Stimulated activated CD4-positive, alpha-beta T cell treated with anti-CD3 and anti-CD28 coated beads, Interleukin-1b, Interleukin-23, amount 100 ng/mL, for 4 hours (primary cell): ENCODE measurements at regions not wholly inside any gene's neighbourhood (a gene's known extent, or its start where the extent isn't known, plus 50 kb on each side); places are given as distances from the start of the nearest gene placed in this dataset.
"Not testable (repeated sequence)": the region's sequence is repeated elsewhere in the genome, so short reads cannot be mapped to it uniquely, and the experiment has no call there.

Experiments used
- DNase-seq, 2 donors: peaks; one replicate each; pipeline ENCODE4 v3.0.0-alpha.2; 2020; ENCODE audit warnings: low read depth in 2 of 2

DNA sequence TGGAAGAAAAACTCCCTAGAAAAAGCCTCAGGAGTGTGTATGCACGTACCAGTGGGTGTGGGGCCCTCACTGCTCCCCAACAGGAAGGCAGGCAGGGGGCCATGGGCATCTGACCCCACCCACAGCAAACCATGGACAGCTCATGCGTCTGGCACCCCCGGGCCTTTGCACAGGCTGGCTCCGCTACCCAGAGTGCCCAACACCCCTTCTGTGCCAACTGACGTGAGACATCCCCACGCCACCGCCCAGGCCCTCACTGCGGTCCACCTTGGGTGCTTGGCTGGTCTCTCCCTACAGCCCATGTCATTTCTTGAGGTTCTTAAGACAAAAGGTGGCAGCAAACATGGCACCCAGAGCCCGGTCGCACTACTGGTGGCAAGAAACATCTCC, 91.4 kb downstream of the NCOR2 start:
- DNase-seq = no peak

DNA sequence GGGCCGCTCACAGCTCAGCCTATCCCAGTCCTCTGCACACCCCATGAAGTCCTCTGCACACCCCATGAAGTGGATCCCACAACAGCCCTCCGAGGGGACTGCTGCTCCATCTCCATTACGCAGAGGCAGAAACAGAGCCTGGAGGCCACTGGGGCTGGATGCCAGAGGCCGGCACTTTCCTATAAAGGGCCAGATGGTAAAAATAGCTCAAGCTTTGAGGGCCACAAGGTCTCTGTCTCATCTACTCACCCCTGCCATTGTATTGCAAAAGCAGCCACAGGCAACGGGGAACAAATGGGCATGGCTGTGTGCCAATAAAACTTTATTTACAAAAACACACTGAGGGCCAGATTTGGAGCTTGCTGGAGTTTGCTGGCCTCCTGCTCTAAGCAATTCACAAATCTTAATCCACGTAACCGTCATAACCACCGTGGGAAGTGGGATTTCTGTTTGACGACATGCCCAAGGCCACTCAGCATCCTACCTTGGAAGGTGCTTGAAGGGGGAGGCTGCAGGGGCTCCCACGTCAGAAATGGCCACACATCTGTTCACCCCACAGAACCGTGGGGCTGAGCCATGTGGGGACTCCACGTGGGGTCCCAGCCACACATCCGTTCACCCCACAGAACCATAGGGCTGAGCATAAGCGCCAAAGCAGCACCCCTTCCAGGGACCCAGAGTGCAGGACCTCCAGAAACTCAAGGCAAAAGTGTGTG, 92.0 kb downstream of the NCOR2 start:
- DNase-seq = no peak

DNA sequence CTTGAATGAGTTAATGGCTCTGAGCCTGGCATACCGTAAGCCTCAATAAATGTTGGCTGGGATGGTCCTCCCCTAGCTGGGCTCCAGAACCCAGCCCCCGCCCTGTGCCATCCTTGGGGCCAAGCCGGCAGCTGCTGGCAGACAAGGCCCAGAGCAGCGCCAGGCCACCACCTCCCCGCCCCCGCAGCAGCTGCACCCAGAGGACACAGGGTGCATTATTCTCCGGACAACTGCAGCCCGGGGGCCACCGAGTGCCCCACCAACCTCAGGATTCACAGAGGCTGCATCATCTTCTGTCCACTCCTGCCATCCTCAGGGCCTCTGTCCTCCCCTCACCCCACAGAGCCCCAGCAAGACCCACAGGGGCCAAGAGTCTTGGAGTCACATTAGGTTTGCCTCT, 92.7 kb downstream of the NCOR2 start:
- DNase-seq = no peak

DNA sequence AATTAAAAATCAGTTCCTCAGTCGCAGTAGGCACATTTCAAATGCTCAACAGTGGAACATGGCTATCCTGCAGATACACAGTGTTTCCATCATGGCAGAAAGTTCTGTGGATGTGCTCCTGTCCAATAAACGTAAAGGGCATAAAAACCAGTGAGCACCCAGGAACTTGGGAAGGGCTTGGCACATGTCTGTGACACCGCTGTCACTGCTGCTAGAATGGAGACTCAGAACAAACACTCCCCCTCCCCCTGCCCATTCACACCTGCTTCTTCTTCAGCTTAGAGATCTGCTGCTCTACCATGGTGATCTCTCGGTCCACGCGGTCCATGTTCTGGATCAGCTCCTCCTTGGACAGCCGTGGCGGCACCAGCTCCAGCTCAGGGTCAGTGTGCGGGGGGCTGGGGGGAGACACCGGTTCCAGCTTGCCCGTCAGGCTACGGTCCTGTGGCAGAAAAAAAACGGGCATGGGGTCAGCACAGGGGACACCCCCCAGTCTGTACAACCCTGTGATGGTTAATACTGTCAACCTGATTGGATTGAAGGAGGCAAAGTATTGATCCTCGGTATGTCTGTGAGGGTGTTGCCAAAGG, 94.6 kb downstream of the NCOR2 start:
- DNase-seq = no peak

DNA sequence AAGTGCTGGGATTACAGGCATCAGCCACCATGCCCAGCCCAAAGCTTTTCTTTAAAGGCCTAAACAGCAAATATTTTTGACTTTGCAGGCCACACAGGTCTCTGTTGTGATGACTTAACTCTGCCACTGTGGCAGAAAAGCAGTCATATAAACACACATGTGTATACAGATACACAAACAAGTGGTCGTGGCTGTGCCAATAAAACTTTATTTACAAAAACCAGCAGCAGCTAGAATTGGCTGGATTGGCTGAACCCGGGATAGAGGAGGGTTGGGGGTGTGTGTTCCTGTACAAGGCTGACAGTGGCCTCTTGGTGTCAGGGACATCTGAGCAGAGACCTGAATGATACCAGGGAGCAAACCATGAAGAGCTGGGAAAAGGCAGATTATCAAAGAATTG, 95.6 kb downstream of the NCOR2 start:
- no peak for DNase-seq

DNA sequence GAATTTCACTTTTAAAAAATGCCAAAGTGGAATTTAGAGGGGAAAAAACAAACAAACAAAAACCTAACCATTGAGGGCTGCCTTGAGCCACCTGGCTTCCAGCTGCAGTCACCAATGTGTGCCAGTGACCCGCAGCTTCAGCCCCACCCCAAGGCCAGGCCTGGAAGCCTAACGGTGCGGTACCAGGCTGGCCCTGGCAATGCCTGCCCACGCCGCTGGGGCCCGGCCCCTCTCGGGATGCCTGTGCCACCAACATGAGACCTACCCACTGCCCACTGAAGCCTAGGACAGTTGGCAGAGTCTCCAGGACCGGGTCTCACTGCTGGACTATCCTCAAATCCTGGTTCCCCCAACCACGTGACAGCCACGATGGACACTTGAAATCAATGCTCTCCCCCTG, 96.6 kb downstream of the NCOR2 start:
- no peak for DNase-seq

DNA sequence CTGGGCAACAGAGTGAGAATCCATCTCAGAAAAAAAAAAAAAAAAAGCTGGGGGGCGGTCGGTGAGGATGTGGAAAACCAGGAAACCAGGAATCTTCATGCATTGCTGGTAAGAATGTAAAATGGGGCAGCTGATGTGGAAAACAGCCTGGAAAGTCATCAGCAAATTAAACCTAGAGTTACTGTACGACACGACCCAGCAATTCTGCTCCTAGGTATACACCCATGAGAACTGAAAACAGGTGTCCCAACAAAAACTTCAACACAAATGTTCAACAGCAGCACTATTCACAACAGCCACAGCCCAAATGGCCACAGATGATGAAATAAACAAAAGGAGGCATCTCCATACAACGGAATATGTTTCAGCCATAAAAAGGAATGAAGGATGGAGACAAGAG, 97.3 kb downstream of the NCOR2 start:
- no peak for DNase-seq

DNA sequence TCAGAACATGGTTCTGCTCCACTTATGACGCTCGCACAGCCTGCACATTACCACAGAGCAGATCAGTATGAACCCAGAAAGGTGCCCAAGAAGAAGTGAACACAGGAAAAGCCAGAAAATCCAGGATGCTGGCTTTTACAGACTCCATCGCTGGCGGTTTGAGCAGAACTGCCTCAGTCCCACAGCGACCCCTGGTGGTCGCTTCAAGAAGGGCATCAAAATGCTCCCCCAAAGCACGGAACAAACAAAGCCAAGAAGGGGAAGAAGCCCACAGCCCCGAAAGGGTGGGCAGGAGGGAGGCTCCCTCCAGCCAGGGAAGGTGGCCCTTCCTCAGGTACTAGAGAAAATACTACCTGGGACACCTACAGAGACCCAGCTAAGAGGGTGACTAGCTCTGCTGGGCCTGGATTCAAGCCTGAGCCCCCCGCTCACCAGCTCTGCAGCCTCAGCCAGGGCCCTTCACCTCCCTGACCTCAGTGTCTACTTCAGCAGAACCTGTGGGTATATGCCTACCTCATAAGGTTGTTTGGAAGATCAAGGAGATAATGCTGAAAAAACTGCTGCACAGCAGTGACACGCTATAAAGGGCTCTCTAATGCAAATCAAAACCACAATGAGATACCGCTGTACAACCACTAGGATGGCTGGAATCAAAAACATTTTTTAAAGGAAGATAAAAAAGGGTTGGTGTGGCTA, 98.1 kb downstream of the NCOR2 start:
- DNase-seq = no peak

DNA sequence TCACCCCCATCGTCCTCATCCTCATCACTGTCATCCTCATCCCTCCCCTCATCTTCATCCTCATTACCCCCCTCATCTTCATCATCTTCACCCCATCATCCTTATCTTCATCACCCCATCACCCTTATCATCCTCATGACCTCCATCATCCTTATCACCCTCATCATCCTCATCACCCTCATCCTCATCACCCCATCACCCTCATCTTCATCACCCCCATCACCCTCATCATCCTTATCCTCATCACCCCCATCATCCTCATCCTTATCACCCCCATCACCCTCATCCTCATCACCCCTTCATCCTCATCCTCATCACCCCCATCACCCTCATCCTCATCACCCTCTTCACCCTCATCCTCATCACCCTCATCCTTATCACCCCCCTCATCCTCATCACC, 99.9 kb downstream of the NCOR2 start:
- DNase-seq = not testable (repeated sequence)

DNA sequence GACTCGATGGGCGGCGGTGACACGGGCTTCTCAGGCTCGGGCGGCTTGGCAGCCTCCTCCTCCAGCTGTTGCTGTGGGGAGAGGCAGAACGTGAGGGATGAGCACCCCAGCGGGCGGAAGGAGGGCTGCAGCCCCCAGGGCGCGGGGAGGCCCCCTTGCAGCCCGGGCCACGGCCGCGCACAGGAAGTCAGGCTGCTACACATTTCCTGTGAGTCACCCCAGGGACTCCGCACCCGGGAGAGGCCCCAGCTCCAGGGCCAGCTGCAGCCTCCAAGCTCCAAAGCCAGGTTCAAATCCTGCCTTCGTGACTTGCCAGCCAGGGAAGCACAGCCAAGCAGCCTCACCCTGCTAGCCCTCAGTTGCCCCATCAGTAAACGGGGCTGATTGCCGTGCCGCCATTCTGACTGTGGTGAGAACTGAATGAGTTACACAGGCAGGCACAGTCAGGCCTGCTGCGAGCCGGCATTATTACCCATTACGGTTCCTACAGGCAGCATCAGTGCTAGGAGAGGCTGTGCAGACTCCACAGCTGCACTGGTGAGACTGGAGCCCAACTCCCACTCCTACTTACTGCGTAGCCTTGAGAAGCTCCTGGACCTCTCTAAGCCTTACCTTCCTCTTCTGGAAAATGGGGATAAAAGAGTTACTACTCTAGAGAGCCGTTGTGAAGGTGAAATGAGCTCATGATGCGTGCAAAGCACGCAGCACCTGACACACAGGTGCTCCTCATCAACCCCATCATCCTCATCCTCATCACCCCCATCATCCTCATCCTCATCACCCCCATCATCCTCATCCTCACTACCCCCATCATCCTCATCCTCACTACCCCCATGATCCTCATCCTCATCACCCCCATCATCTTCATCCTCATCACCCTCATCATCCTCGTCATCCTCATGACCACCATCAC, 100.9 kb downstream of the NCOR2 start:
- DNase-seq = peak; percentile 76 to 79

DNA sequence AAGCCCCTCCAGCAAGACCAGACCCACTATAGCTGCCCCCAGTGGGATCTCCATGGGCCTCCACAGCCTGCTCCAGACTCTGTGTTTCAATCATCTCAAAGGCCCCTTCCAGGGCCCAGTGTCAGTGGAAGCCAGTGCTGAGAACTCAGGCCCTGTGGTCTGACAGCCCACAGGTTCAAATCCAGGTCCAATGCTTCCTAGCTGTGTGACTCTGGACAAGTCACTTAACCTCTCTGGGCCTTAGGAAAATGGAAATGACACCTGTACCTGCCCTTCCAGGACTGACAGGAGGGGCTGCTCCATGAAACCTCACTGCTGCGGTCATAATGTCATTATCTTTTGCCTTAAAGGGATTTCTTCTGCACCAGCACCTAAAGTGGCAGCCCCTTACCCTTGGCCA, 101.9 kb downstream of the NCOR2 start:
- no peak for DNase-seq

DNA sequence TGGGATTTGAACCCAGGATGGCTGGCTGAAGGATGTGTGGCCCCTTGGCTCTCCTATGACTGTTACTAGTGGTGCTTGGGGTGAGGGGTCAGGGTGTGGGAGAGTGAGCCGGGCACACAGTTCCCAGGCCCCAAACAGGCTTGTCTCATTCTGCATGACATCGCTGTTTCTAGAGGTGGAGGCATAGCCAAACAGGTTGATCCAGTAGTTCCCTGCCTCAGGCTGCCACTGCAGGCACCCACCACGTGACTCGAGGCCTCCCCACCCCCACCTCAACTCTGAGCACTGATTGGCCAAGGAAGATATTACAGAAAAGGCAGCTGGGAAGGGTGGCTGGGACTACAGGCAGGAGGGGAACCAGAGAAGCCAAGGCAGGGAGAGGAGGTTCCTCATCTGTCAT, 102.6 kb downstream of the NCOR2 start:
- DNase-seq = no peak

DNA sequence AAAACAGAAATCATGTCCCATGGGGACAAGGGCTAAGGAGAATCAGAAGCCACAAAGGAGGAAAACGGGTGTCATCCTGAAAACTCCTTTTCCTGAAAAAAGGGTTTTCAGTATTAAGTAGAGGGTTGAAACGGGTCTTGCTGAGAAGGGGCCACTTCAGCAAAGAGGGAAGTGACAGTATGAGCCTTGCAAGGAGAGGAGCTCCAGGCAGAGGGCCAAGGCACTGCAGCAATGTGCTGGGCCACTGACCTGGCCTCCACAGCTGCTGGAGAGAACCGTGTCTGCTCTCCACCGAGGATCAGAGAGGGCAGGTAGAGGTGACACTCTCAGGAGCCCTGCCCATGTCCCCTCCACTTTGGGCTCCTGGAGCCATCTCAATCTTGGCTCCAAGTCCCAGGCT, 103.3 kb downstream of the NCOR2 start:
- no peak for DNase-seq

DNA sequence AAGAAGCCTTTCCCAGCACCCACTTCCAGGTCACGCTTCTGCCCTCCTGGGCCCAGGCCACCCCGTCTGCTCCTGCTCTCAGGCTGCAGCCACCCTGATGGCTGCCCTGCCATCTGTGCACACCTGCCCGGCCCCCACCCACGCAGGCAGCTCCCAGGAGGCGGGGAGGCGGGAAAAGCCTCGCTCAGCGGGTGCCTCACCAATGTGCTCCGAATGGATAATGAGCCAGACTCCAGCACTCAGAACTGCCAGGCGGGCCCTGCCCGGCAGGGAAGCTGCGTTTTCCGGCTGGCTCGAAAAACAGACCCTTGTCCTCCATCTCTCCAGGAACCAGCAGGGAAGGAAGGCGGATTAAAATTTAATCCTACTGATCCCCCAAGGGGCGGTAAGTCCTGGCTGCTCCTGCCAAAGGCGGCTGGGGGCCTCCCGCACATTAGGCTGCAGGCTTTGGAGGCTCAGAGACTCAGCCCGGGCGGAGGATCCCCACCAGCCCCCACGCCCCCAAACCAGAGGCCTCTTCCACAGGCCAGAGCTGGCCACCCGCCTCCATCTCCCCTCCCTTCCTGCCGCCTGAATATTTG, 104.0 kb downstream of the NCOR2 start:
- DNase-seq = no peak

DNA sequence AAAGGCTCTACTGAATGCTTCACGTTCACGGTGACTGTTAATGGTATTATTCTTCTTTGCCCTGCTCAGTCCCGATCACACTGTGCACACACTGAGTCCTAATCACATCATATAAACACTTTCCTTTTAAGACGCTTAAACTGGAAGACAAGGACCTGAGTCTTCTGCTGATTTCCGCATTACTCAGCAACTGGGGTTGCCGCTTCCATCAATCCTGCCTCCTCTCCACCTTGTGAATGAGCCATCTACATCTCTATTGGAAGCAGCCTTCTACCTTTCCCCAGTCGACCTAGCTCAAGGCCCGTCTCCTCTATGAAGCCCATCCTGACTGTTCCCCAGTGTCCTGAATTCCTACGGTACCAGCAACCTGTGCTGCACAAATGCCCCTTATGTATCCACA, 104.7 kb downstream of the NCOR2 start:
- DNase-seq = no peak

DNA sequence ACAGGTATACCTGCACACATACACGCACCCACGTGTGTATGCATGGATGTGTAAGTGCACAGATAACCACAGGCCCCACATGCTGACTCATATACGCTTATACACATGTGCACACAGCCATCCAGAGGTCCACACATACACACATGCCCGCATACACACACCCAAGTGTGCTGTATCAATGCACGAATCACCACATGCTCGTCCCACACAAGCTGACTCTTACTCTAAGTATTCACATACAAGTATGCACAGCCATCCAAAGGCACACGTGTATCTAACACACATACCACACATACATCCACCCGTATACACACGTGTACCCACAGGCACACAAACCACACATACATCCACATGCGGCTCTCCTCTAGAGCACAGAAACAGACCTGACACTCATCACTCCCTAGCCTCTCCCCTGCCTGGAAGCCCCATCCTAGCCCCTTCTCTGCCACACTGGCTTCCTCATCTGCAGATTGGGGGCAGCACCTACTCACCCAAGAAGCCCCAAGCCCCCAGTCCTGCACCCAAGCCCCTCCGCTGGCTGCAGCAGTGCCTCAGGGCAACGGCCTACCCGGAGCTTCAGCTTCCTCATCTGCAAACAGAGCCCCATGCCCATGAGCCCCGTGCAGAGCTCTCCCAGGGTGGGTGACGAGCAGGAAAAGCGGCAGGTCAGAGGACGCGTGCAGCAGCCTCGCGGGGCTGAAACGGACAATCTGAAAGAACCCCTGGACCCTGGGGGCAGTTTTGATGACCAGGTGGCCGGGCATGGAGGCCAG, 105.4 kb downstream of the NCOR2 start:
- DNase-seq = no peak

DNA sequence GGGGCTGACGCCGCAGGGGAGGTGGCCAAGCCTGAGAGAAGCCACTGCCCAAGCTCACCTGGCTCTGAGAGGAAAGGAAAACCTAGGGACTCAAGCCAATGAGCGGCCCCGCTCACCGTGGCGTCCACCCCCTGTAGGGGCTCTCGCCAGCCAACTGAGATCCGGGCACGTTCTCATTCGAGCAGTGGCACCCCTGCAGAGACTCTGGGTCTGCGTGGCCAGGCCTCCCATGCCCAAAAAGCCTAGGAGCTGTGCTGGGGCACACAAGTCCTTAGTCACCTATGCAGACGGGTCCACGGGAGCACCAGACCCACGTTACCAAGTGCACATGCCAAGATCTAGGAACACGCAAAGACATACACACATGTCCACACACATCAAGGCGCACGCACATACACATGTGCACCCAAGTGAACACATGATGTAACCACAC, 106.2 kb downstream of the NCOR2 start:
- no peak for DNase-seq

DNA sequence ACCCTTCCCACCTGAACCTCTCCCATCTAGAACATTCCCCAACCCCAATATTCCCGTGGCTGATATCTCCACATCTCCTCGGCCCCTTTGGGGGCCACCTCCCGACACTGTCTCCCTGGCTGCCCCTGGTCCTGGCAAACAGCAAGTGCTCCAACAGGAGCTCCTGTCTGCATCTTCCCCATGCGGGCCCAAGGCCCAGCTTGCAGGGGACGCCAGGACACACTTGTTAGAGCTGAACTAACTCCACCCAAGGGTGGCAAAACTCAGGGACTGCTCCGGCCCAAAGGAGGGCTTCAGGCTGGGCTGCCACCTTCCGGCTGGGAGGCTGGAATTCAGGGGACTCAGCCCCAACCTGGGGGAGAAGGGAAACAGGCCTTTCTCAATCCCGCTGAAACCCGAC, 106.6 kb downstream of the NCOR2 start:
- no peak for DNase-seq

DNA sequence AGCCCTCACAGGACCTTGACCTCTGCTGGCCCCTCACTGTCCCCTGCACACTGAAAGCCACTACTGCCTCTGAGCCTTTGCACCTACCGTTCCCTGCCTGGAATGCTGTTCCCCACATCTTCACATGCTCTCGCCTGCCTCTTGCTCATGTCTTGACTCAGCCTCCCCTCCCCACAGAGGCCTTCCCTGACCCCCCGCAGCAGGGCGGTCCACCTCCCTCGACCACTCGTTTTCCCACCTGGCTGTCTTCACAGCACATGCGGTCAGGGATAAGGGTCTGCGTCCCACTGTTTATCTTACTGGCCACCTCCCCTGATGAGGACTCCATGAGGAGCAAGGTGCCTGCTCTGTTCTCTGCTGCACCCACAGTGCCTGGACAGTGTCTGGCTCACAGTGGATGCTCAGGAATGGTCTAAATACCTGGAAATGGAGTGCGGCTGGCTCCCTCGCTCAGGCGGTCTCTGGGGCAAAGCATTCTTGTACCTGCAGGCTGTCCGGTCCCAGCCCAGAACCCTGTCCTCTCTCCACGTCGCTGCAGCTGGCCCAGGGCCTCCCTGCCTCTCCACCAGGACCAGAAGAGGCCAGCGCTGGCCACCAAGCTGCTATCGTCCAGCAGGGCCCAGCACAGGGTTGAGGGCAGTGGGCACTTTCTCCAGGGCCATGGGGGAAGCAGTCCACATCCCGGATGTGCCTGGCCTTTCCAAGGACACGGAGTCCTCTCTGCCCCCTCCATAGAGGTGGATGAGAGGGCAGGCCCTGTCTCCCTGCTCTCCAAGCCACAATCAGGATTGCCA, 107.4 kb downstream of the NCOR2 start:
- no peak for DNase-seq
